ENCODE measurements at regions not wholly inside any gene's neighbourhood (a gene's known extent, or its start where the extent isn't known, plus 50 kb on each side); places are given as distances from the start of the nearest gene placed in this dataset.

DNA sequence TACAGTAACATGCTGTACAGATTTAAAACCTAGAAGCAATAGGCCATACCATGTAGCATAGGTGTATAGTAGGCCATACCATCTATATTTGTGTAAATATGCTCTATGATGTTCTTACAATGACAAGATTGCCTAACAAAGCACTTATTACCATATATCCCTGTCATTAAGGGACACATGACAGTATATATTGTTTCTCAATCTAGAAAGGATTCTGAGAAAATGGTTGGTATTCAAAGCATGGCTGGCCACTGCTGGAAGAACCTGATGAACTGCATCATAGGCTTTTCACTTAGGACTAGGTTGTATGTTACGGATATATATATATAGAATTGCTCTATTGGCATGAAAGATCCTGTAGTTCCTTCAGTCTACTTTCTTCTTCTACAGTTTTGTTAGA is 125.2 kb upstream of the SLC38A2 start:
- TF ChIP-seq, protein P1, sequence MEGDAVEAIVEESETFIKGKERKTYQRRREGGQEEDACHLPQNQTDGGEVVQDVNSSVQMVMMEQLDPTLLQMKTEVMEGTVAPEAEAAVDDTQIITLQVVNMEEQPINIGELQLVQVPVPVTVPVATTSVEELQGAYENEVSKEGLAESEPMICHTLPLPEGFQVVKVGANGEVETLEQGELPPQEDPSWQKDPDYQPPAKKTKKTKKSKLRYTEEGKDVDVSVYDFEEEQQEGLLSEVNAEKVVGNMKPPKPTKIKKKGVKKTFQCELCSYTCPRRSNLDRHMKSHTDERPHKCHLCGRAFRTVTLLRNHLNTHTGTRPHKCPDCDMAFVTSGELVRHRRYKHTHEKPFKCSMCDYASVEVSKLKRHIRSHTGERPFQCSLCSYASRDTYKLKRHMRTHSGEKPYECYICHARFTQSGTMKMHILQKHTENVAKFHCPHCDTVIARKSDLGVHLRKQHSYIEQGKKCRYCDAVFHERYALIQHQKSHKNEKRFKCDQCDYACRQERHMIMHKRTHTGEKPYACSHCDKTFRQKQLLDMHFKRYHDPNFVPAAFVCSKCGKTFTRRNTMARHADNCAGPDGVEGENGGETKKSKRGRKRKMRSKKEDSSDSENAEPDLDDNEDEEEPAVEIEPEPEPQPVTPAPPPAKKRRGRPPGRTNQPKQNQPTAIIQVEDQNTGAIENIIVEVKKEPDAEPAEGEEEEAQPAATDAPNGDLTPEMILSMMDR (IDR thresholded peaks at IDR 0.05) = no peak
- TF ChIP-seq ZFX (IDR thresholded peaks at IDR 0.05; ENCODE audit: borderline replicate concordance) = no peak
